GM06990 (cell line): ENCODE measurements at regions not wholly inside any gene's neighbourhood (a gene's known extent, or its start where the extent isn't known, plus 50 kb on each side); places are given as distances from the start of the nearest gene placed in this dataset.

Experiments
- DNase-seq: peaks from one replicate; pipeline ENCODE4 v3.0.0-alpha.2; 2011; ENCODE audit not compliant: insufficient read length; ENCODE audit errors: extremely low read depth
- H3K27me3 ChIP-seq: replicated peaks from 2 replicates; pipeline ENCODE4 v1.6.0; 2011; ENCODE audit warnings: low read length; ENCODE audit not compliant: control insufficient read depth, insufficient read depth
- H3K36me3 ChIP-seq: 2 replicates; pipeline ENCODE4 v1.5.1; 2011; ENCODE audit warnings: low read length; ENCODE audit not compliant: control insufficient read depth, insufficient read depth
- H3K4me3 ChIP-seq: replicated peaks from 2 replicates; pipeline ENCODE4 v1.5.1; 2011; ENCODE audit warnings: low read depth, mild to moderate bottlenecking, control low read depth, low read length
- CTCF ChIP-seq: IDR thresholded peaks from 2 replicates; pipeline ENCODE4 v1.5.1; 2011; ENCODE audit warnings: low read length, control low read depth, mild to moderate bottlenecking, inconsistent platforms; ENCODE audit not compliant: insufficient read depth, poor library complexity, severe bottlenecking

- no peak for TF ChIP-seq CTCF
- no peak for DNase-seq
- H3K36me3 ChIP-seq = no peaks in the 10 kb centered on the region
- H3K27me3 ChIP-seq = no peaks in the 10 kb centered on the region
- no peak overlapping the region for H3K4me3 ChIP-seq
These were observed 726.8 kb upstream of the DDX18 start for GRCh38 chr2:117087535-117088291.

- no peaks in the 10 kb centered on the region for H3K27me3 ChIP-seq
- H3K4me3 ChIP-seq = no peak overlapping the region
- no peak for DNase-seq
- no peak for TF ChIP-seq CTCF
- H3K36me3 ChIP-seq = no peaks in the 10 kb centered on the region
These were observed 723.3 kb upstream of the DDX18 start for GRCh38 chr2:117091041-117091837.

GRCh38 chr2:117101613-117102012 lies 712.9 kb upstream of the DDX18 start:
- Histone ChIP-seq H3K27me3 (no peaks in the 10 kb centered on the region), H3K36me3 (no peaks in the 10 kb centered on the region), H3K4me3 (no peak overlapping the region)
- TF ChIP-seq CTCF = no peak
- no peak for DNase-seq

- Histone ChIP-seq H3K4me3 (no peak overlapping the region), H3K27me3 (no peaks in the 10 kb centered on the region), H3K36me3 (no peaks in the 10 kb centered on the region)
- no peak for TF ChIP-seq CTCF
- DNase-seq = no peak
These were observed 705.7 kb upstream of the DDX18 start for GRCh38 chr2:117108741-117109267.

GRCh38 chr2:117118994-117119393 lies 695.5 kb upstream of the DDX18 start:
- Histone ChIP-seq H3K27me3 (no peaks in the 10 kb centered on the region), H3K4me3 (no peak overlapping the region), H3K36me3 (no peaks in the 10 kb centered on the region)
- DNase-seq = no peak
- TF ChIP-seq CTCF = no peak
